H1 (cell line): ENCODE measurements at regions not wholly inside any gene's neighbourhood (a gene's known extent, or its start where the extent isn't known, plus 50 kb on each side); places are given as distances from the start of the nearest gene placed in this dataset.
"Not testable (repeated sequence)": the region's sequence is repeated elsewhere in the genome, so short reads cannot be mapped to it uniquely, and the experiment has no call there.

Experiments used
- CTCF ChIA-PET: fragments of 300-600 bp; sonication (Branson Sonifier 250); formaldehyde crosslinking; loops from one replicate; lab custom pipeline; 2021; ENCODE audit not compliant: partially characterized antibody; lab: Charles Lee
- POLR2A ChIA-PET: fragments of 300-600 bp; sonication (Branson Sonifier 250); formaldehyde crosslinking; loops from one replicate; lab custom pipeline; 2021; ENCODE audit warnings: inconsistent platforms; ENCODE audit not compliant: partially characterized antibody; lab: Charles Lee
- DNase-seq, 2 experiments: peaks; one replicate each; pipeline versions ENCODE4 v3.0.0 to v3.0.0-alpha.2; 2010 to 2022; ENCODE audit warnings: low spot score in 2 of 2, low read depth in 1 of 2, mixed read lengths in 1 of 2
- FAIRE-seq: peaks from 2 replicates; lab custom pipeline; 2011; peaks lifted over from hg19 to GRCh38; lab: Jason Lieb, UNC
- H2AFZ ChIP-seq: 2 replicates; pipeline ENCODE4 v1.8.1; 2012; ENCODE audit warnings: low read length, inconsistent platforms
- H2AK5ac ChIP-seq: 2 replicates; pipeline ENCODE4 v1.6.1; 2013; ENCODE audit warnings: low read depth, low read length
- H2BK120ac ChIP-seq: replicated peaks from 2 replicates; pipeline ENCODE3; 2013; ENCODE audit warnings: low read depth, low read length, inconsistent platforms
- H2BK12ac ChIP-seq: 2 replicates; pipeline ENCODE4 v1.6.1; 2013; ENCODE audit warnings: low read depth, low read length
- H2BK15ac ChIP-seq: 2 replicates; pipeline ENCODE4 v1.6.1; 2013; ENCODE audit warnings: low read length
- H2BK20ac ChIP-seq: 2 replicates; pipeline ENCODE4 v1.6.1; 2013; ENCODE audit warnings: low read length
- H2BK5ac ChIP-seq: 2 replicates; pipeline ENCODE4 v1.6.1; 2013; ENCODE audit warnings: low read depth, low read length
- H3K14ac ChIP-seq: 2 replicates; pipeline ENCODE4 v1.6.1; 2013; ENCODE audit warnings: inconsistent platforms; ENCODE audit not compliant: insufficient read length
- H3K18ac ChIP-seq: 2 replicates; pipeline ENCODE4 v1.6.1; 2013; ENCODE audit warnings: low read length; ENCODE audit errors: extremely low read depth
- H3K23ac ChIP-seq: 2 replicates; pipeline ENCODE4 v1.6.1; 2013; ENCODE audit warnings: inconsistent platforms; ENCODE audit not compliant: insufficient read length
- H3K23me2 ChIP-seq: 2 replicates; pipeline ENCODE4 v1.6.1; 2013; ENCODE audit warnings: low read depth, low read length
- H3K27ac ChIP-seq: 2 replicates; pipeline ENCODE4 v1.6.1; 2011; ENCODE audit warnings: low read depth, low read length, inconsistent platforms
- H3K27me3 ChIP-seq, 4 experiments: replicated peaks in 1 of 4; 1 replicate in 1 of 4; 2 replicates in 3 of 4; pipeline versions ENCODE4 v1.6.1 to v1.8.1; 2011 to 2013; ENCODE audit warnings: low read length in 3 of 4, mild to moderate bottlenecking in 3 of 4, inconsistent platforms in 2 of 4, mixed read lengths in 2 of 4, moderate library complexity in 1 of 4; ENCODE audit not compliant: control insufficient read depth in 3 of 4, insufficient read depth in 3 of 4; ENCODE audit errors: extremely low read depth in 1 of 4
- H3K36me3 ChIP-seq, 4 experiments: 2 replicates each; pipeline versions ENCODE4 v1.6.1 to v1.8.1; 2011 to 2013; ENCODE audit warnings: mild to moderate bottlenecking in 4 of 4, low read length in 3 of 4, moderate library complexity in 2 of 4, control low read depth in 1 of 4, inconsistent platforms in 1 of 4; ENCODE audit not compliant: insufficient read depth in 4 of 4, control insufficient read depth in 2 of 4
- H3K4ac ChIP-seq: replicated peaks from 2 replicates; pipeline ENCODE3; 2013; ENCODE audit warnings: low read length, low read depth, mixed read lengths, inconsistent platforms; ENCODE audit not compliant: insufficient read length
- H3K4me1 ChIP-seq, 4 experiments: replicated peaks in 1 of 4; 1 replicate in 1 of 4; 2 replicates in 3 of 4; pipeline versions ENCODE4 v1.6.1 to v1.8.1; 2011 to 2013; ENCODE audit warnings: low read length in 3 of 4, inconsistent platforms in 2 of 4, mixed read lengths in 1 of 4; ENCODE audit not compliant: insufficient read depth in 4 of 4, control insufficient read depth in 3 of 4
- H3K4me2 ChIP-seq, 2 experiments: 2 replicates each; pipeline versions ENCODE4 v1.6.1 to v1.8.1; 2011 to 2013; ENCODE audit warnings: low read depth in 2 of 2, low read length in 2 of 2, control low read depth in 1 of 2, inconsistent platforms in 1 of 2, mild to moderate bottlenecking in 1 of 2; ENCODE audit not compliant: insufficient read depth in 1 of 2
- H3K4me3 ChIP-seq, 4 experiments: fragments of 200-600, 300-600 bp in 1 of 4; sonication (generic), shearing (Covaris generic), sonication (Bioruptor Twin) in 1 of 4; 2 replicates each; pipeline versions ENCODE4 v1.5.1 to v1.8.1; 2011 to 2016; ENCODE audit warnings: low read length in 4 of 4, low read depth in 3 of 4, control low read depth in 2 of 4, inconsistent platforms in 2 of 4, mild to moderate bottlenecking in 2 of 4, mixed read lengths in 1 of 4, moderate library complexity in 1 of 4; ENCODE audit not compliant: insufficient read depth in 2 of 4; ENCODE audit errors: extremely low read depth in 1 of 4
- H3K56ac ChIP-seq: replicated peaks from 2 replicates; pipeline ENCODE3; 2013; ENCODE audit warnings: low read depth, mild to moderate bottlenecking, mixed read lengths, low read length, inconsistent platforms; ENCODE audit not compliant: insufficient read length
- H3K79me1 ChIP-seq: 2 replicates; pipeline ENCODE4 v1.6.1; 2013; ENCODE audit warnings: low read depth, low read length, control low read depth
- H3K79me2 ChIP-seq, 2 experiments: 2 replicates each; pipeline versions ENCODE4 v1.6.1 to v1.8.1; 2012 to 2013; ENCODE audit warnings: low read length in 2 of 2, mild to moderate bottlenecking in 2 of 2, inconsistent platforms in 1 of 2; ENCODE audit not compliant: insufficient read depth in 2 of 2, control insufficient read depth in 1 of 2
- H3K9ac ChIP-seq, 4 experiments: replicated peaks in 1 of 4; 1 replicate in 1 of 4; 2 replicates in 3 of 4; pipeline versions ENCODE4 v1.6.1 to v1.8.1; 2011 to 2013; ENCODE audit warnings: low read depth in 3 of 4, low read length in 3 of 4, control low read depth in 2 of 4, mild to moderate bottlenecking in 2 of 4, moderate library complexity in 2 of 4, inconsistent platforms in 1 of 4; ENCODE audit errors: extremely low read depth in 1 of 4
- H3K9me3 ChIP-seq, 2 experiments: 2 replicates each; pipeline versions ENCODE4 v1.6.1 to v1.8.1; 2012 to 2013; ENCODE audit warnings: mild to moderate bottlenecking in 2 of 2, moderate library complexity in 2 of 2, control low read depth in 1 of 2, inconsistent platforms in 1 of 2, low read depth in 1 of 2, low read length in 1 of 2, mixed read lengths in 1 of 2; ENCODE audit not compliant: insufficient read depth in 2 of 2
- H4K20me1 ChIP-seq, 2 experiments: replicated peaks in 1 of 2; 2 replicates each; pipeline versions ENCODE3 to v1.8.1; 2011 to 2013; ENCODE audit warnings: inconsistent platforms in 2 of 2, low read length in 2 of 2, mild to moderate bottlenecking in 1 of 2; ENCODE audit not compliant: insufficient read depth in 2 of 2, control insufficient read depth in 1 of 2
- H4K5ac ChIP-seq: 2 replicates; pipeline ENCODE4 v1.6.1; 2013; ENCODE audit warnings: low read length, low read depth, mixed read lengths, inconsistent platforms; ENCODE audit not compliant: insufficient read length
- H4K8ac ChIP-seq: 2 replicates; pipeline ENCODE4 v1.8.0; 2013; ENCODE audit warnings: mild to moderate bottlenecking, moderate library complexity, low read length, inconsistent platforms; ENCODE audit not compliant: insufficient read depth; ENCODE audit errors: extremely low read depth
- H4K91ac ChIP-seq: replicated peaks from 2 replicates; pipeline ENCODE3; 2013; ENCODE audit warnings: low read length, mixed read lengths, inconsistent platforms; ENCODE audit not compliant: insufficient read length

- CTCF ChIA-PET, H3K56ac ChIP-seq: not testable (repeated sequence)
These were observed 62.5 kb downstream of the PRORP start for GRCh38 chr14:35184891-35185290.

More at GRCh38 chr14:35184891-35185290, 62.5 kb downstream of the PRORP start:
- H4K20me1 ChIP-seq, DNase-seq, POLR2A ChIA-PET, H2BK15ac ChIP-seq, H4K8ac ChIP-seq, H3K4ac ChIP-seq, H3K36me3 ChIP-seq, H3K4me2 ChIP-seq, H3K9me3 ChIP-seq, H3K4me3 ChIP-seq, H3K4me1 ChIP-seq, H3K14ac ChIP-seq, H3K18ac ChIP-seq, H3K9ac ChIP-seq, H3K23me2 ChIP-seq, H4K91ac ChIP-seq, H3K27me3 ChIP-seq, H2BK120ac ChIP-seq, H2AK5ac ChIP-seq, H3K79me2 ChIP-seq, H3K79me1 ChIP-seq, H2AFZ ChIP-seq, H2BK20ac ChIP-seq, FAIRE-seq, H3K23ac ChIP-seq, H4K5ac ChIP-seq, H3K27ac ChIP-seq, H2BK5ac ChIP-seq, H2BK12ac ChIP-seq: not testable (repeated sequence)
